HEK293 (cell line): ENCODE measurements at regions not wholly inside any gene's neighbourhood (a gene's known extent, or its start where the extent isn't known, plus 50 kb on each side); places are given as distances from the start of the nearest gene placed in this dataset.

Source experiments
- CTCF ChIA-PET: fragments of 350-600 bp; formaldehyde crosslinking; extraction: SDS; loops from one replicate; lab custom pipeline; 2021; ENCODE audit warnings: antibody characterized with exemption; lab: Yijun Ruan, JAX
- POLR2A ChIA-PET: fragments of 300-600 bp; formaldehyde crosslinking; extraction: SDS; loops from one replicate; lab custom pipeline; 2020; ENCODE audit warnings: antibody characterized with exemption, inconsistent platforms; lab: Yijun Ruan, JAX
- H3K27ac ChIP-seq: fragments of 200-500 bp; sonication (Bioruptor generic); 2 replicates; pipeline ENCODE4 v1.5.1; 2014; ENCODE audit warnings: low read depth, low read length, control low read depth, inconsistent platforms; ENCODE audit errors: extremely low read depth
- H3K36me3 ChIP-seq, 2 experiments: fragments of 200-500 bp in 1 of 2; sonication (Bioruptor generic) in 1 of 2; 1 replicate in 1 of 2; 2 replicates in 1 of 2; pipeline ENCODE4 v1.5.1; 2014 to 2017; ENCODE audit warnings: inconsistent platforms in 2 of 2, low read length in 2 of 2; ENCODE audit not compliant: control insufficient read depth in 2 of 2, insufficient read depth in 1 of 2
- H3K4me1 ChIP-seq: fragments of 200-500 bp; sonication (Bioruptor generic); 2 replicates; pipeline ENCODE4 v1.5.1; 2014; ENCODE audit warnings: mild to moderate bottlenecking, low read length, inconsistent platforms; ENCODE audit not compliant: control insufficient read depth, insufficient read depth
- H3K4me3 ChIP-seq: 2 replicates; pipeline ENCODE4 v1.5.1; 2011; ENCODE audit warnings: low read depth, mild to moderate bottlenecking, control low read depth, low read length, moderate library complexity
- H3K9me3 ChIP-seq: fragments of 200-500 bp; sonication (Bioruptor generic); 2 replicates; pipeline ENCODE4 v1.5.1; 2014; ENCODE audit warnings: low read depth, low read length, inconsistent platforms; ENCODE audit not compliant: control insufficient read depth, insufficient read depth
- BCL11B ChIP-seq: fragments of 450-650 bp; formaldehyde crosslinking; IDR thresholded peaks from 2 replicates; pipeline ENCODE4 v1.5.1; 2016; ENCODE audit warnings: low read depth, missing biosample characterization, missing genetic modification characterization
- ZNF146 ChIP-seq: fragments of 450-650 bp; formaldehyde crosslinking; IDR thresholded peaks from 2 replicates; pipeline ENCODE4 v1.5.1; 2016; ENCODE audit warnings: missing biosample characterization, missing genetic modification characterization
- ZNF157 ChIP-seq: fragments of 450-650 bp; formaldehyde crosslinking; IDR thresholded peaks from 2 replicates; pipeline ENCODE4 v1.5.1; 2016; ENCODE audit warnings: missing biosample characterization, missing genetic modification characterization
- ZNF16 ChIP-seq: fragments of 450-650 bp; formaldehyde crosslinking; IDR thresholded peaks from 2 replicates; pipeline ENCODE4 v1.5.1; 2016; ENCODE audit warnings: low read depth, missing biosample characterization, missing genetic modification characterization
- ZNF2 ChIP-seq: fragments of 450-650 bp; formaldehyde crosslinking; IDR thresholded peaks from 2 replicates; pipeline ENCODE4 v1.5.1; 2016; ENCODE audit warnings: missing biosample characterization, missing genetic modification characterization
- ZNF366 ChIP-seq: fragments of 450-650 bp; formaldehyde crosslinking; conservative IDR thresholded peaks from 2 replicates; pipeline ENCODE4 v1.5.1; 2016; ENCODE audit warnings: missing biosample characterization, missing genetic modification characterization
- ZNF610 ChIP-seq: fragments of 450-650 bp; formaldehyde crosslinking; IDR thresholded peaks from 2 replicates; pipeline ENCODE4 v1.5.1; 2016; ENCODE audit warnings: missing biosample characterization, missing genetic modification characterization, borderline replicate concordance
- ZNF623 ChIP-seq: fragments of 450-650 bp; formaldehyde crosslinking; IDR thresholded peaks from 2 replicates; pipeline ENCODE4 v1.5.1; 2016; ENCODE audit warnings: missing biosample characterization, missing genetic modification characterization
- ZSCAN30 ChIP-seq: fragments of 450-650 bp; IDR thresholded peaks from 2 replicates; pipeline ENCODE4 v1.5.1; 2018; ENCODE audit warnings: missing biosample characterization, mild to moderate bottlenecking, missing genetic modification characterization, moderate library complexity
- TF ChIP-seq, protein P1 (sequence below): fragments of 450-650 bp; formaldehyde crosslinking; IDR thresholded peaks from 2 replicates; pipeline ENCODE4 v1.5.1; 2017; ENCODE audit warnings: missing biosample characterization, missing genetic modification characterization
- TF ChIP-seq, protein P2 (sequence below): fragments of 450-650 bp; formaldehyde crosslinking; IDR thresholded peaks from 2 replicates; pipeline ENCODE4 v1.5.1; 2016; ENCODE audit warnings: missing biosample characterization, missing genetic modification characterization
- TF ChIP-seq, protein P3 (sequence below): fragments of 450-650 bp; formaldehyde crosslinking; IDR thresholded peaks from 2 replicates; pipeline ENCODE4; 2016; ENCODE audit warnings: missing biosample characterization, missing genetic modification characterization
- TF ChIP-seq, protein P4 (sequence below): fragments of 450-650 bp; formaldehyde crosslinking; IDR thresholded peaks from 2 replicates; pipeline ENCODE4 v1.5.1; 2016; ENCODE audit warnings: missing biosample characterization, missing genetic modification characterization, low read depth

DNA sequence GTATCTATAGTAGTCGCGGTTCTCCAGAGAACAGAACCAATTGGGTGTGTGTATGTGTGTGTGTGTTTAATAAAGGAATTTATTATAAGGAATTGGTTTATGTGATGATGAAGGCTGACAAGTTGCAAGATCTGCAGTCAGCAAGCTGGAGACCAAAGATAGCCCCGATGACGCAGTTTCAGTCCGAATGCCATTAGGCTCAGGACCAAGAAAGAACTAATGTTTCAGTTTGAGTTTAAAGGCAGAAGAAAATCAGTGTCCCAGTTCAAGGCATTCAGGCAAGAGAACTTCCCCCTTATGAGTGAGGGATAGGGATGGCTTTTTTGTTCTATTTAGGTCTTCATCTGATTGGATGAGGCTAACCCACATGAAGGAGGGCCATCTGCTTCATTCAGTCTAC, 221.6 kb downstream of the HNMT start:
- ChIA-PET CTCF (no interaction called here), POLR2A (no interaction called here)
- no peaks in the 10 kb centered on the region for H3K36me3 ChIP-seq
- no peaks in the 10 kb centered on the region for H3K9me3 ChIP-seq
- H3K4me1 ChIP-seq, result no peaks in the 10 kb centered on the region
- no peak overlapping the region for H3K4me3 ChIP-seq
- TF ChIP-seq, protein P1, sequence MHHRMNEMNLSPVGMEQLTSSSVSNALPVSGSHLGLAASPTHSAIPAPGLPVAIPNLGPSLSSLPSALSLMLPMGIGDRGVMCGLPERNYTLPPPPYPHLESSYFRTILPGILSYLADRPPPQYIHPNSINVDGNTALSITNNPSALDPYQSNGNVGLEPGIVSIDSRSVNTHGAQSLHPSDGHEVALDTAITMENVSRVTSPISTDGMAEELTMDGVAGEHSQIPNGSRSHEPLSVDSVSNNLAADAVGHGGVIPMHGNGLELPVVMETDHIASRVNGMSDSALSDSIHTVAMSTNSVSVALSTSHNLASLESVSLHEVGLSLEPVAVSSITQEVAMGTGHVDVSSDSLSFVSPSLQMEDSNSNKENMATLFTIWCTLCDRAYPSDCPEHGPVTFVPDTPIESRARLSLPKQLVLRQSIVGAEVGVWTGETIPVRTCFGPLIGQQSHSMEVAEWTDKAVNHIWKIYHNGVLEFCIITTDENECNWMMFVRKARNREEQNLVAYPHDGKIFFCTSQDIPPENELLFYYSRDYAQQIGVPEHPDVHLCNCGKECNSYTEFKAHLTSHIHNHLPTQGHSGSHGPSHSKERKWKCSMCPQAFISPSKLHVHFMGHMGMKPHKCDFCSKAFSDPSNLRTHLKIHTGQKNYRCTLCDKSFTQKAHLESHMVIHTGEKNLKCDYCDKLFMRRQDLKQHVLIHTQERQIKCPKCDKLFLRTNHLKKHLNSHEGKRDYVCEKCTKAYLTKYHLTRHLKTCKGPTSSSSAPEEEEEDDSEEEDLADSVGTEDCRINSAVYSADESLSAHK (tag by site-specific recombination), result no peak
- TF ChIP-seq BCL11B (tag by site-specific recombination) (no peak), ZNF146 (tag by site-specific recombination) (no peak), ZNF2 (no peak), ZNF366 (no peak)
- TF ChIP-seq, protein P2, sequence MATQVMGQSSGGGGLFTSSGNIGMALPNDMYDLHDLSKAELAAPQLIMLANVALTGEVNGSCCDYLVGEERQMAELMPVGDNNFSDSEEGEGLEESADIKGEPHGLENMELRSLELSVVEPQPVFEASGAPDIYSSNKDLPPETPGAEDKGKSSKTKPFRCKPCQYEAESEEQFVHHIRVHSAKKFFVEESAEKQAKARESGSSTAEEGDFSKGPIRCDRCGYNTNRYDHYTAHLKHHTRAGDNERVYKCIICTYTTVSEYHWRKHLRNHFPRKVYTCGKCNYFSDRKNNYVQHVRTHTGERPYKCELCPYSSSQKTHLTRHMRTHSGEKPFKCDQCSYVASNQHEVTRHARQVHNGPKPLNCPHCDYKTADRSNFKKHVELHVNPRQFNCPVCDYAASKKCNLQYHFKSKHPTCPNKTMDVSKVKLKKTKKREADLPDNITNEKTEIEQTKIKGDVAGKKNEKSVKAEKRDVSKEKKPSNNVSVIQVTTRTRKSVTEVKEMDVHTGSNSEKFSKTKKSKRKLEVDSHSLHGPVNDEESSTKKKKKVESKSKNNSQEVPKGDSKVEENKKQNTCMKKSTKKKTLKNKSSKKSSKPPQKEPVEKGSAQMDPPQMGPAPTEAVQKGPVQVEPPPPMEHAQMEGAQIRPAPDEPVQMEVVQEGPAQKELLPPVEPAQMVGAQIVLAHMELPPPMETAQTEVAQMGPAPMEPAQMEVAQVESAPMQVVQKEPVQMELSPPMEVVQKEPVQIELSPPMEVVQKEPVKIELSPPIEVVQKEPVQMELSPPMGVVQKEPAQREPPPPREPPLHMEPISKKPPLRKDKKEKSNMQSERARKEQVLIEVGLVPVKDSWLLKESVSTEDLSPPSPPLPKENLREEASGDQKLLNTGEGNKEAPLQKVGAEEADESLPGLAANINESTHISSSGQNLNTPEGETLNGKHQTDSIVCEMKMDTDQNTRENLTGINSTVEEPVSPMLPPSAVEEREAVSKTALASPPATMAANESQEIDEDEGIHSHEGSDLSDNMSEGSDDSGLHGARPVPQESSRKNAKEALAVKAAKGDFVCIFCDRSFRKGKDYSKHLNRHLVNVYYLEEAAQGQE (tag by site-specific recombination), result no peak
- TF ChIP-seq, protein P3, sequence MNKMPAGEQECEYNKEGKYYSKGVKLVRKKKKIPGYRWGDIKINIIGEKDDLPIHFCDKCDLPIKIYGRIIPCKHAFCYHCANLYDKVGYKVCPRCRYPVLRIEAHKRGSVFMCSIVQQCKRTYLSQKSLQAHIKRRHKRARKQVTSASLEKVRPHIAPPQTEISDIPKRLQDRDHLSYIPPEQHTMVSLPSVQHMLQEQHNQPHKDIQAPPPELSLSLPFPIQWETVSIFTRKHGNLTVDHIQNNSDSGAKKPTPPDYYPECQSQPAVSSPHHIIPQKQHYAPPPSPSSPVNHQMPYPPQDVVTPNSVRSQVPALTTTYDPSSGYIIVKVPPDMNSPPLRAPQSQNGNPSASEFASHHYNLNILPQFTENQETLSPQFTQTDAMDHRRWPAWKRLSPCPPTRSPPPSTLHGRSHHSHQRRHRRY (tag by site-specific recombination), result no peak
- H3K27ac ChIP-seq, result no peak overlapping the region

DNA sequence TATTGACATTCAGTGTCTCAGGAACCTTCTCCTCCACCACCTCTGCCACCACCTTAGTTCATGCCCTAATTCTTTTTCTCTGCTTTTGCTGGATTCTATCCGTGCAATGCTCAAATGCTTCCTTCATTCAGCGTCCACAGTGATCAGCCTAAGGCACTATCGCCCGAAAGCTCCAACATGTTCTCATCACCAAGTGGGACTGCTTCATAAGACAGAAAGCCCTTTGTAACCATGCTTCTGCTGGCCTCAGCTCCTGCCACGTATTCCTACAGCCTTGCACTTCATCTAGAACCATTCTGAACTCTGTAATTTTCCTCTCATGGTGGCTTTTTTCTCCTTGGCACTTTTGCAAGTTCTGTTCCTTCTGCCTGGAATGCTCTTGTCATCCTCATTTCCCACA, 222.9 kb downstream of the HNMT start:
- TF ChIP-seq ZNF157 (tag by site-specific recombination), result no peak
- no peak for TF ChIP-seq ZNF610 (tag by site-specific recombination)
- no peaks in the 10 kb centered on the region for H3K9me3 ChIP-seq
- CTCF ChIA-PET, result interaction anchor here (0.7 kb wide), 1 partner anchor 434 kb away, joined by 3 read pairs; no protein-coding TSS in a partner anchor

DNA sequence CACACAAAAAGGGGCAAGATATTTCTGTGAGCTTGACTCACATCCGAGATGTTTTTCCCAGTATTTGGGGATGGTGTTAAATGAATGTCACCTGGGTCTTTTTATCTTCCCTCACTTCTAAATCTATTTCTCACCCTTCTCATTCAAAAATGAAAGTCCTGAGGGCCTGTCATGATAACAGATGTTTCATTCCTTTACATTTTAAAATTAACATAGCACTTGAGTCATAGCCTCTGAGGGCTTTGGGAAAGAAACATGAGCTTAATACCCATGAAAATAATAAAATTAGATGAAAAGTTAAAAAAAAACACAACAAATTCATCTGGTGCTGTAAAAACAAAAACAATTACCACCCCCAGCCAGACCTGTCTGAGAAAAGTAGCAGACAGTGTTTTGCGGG, 226.7 kb downstream of the HNMT start:
- Histone ChIP-seq H3K9me3 (no peaks in the 10 kb centered on the region), H3K27ac (no peak overlapping the region), H3K36me3 (no peaks in the 10 kb centered on the region), H3K4me1 (no peaks in the 10 kb centered on the region), H3K4me3 (no peak overlapping the region)
- ChIA-PET POLR2A (no interaction called here), CTCF (interaction anchor here (0.6 kb wide), 1 partner anchor 17 kb away, joined by 4 read pairs; no protein-coding TSS in a partner anchor)
- no peak for TF ChIP-seq ZSCAN30
- no peak for TF ChIP-seq ZNF16 (tag by site-specific recombination)
- TF ChIP-seq ZNF623 (tag by site-specific recombination), result no peak
- TF ChIP-seq, protein P4, sequence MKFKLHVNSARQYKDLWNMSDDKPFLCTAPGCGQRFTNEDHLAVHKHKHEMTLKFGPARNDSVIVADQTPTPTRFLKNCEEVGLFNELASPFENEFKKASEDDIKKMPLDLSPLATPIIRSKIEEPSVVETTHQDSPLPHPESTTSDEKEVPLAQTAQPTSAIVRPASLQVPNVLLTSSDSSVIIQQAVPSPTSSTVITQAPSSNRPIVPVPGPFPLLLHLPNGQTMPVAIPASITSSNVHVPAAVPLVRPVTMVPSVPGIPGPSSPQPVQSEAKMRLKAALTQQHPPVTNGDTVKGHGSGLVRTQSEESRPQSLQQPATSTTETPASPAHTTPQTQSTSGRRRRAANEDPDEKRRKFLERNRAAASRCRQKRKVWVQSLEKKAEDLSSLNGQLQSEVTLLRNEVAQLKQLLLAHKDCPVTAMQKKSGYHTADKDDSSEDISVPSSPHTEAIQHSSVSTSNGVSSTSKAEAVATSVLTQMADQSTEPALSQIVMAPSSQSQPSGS (tag by site-specific recombination), result no peak

More for the DNA sequence above, 222.9 kb downstream of the HNMT start:
- Histone ChIP-seq H3K4me1 (no peaks in the 10 kb centered on the region), H3K36me3 (no peaks in the 10 kb centered on the region), H3K27ac (no peak overlapping the region), H3K4me3 (no peak overlapping the region)
- POLR2A ChIA-PET, result no interaction called here
